HG02623 (cell line): ENCODE measurements at regions not wholly inside any gene's neighbourhood (a gene's known extent, or its start where the extent isn't known, plus 50 kb on each side); places are given as distances from the start of the nearest gene placed in this dataset.

Experiments
- ATAC-seq: cut with Tn5 transposase; IDR thresholded peaks from one replicate; pipeline ENCODE4 v1.9.1; 2021; ENCODE audit warnings: moderate library complexity; ENCODE audit not compliant: unreplicated experiment

DNA sequence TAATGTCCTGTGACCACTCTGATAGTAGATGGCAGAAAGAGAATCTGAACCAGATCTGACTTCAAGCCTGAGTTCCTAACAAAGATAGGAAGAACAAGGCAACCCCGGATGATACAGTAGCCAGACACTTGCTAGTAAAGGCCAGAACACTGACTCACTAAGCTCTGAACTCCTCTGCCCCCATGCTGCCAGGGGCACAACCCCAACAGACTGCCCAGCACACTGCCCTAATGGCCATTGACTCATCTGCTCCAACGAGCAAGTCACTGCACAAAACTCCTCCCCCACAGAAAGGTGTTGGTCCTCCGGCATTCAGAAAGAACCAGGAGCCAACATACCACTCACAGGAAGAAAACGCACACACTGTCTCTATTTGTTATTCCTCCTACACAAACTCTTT lies 179.6 kb upstream of the NUDT4 start:
- no peak for ATAC-seq

DNA sequence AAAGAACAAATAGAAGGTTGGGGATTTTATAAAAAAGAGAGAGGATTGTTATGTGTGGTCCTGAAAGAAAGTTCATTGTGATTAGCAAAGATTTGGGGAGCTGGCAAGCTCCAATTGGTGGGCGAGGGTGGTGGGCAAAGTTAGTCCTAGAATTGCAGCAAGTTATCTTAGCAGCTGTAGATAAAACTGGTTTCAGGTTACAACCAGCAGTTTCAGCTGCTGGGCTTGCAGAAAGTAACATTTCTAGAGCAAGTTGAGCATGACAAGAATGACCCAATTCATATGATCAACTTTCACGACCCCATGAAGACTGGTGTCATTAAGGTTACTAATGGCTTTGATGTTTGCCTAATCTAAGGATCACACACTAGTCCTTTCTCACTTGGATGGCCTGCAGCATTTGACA lies 177.9 kb upstream of the NUDT4 start:
- ATAC-seq, result no peak

DNA sequence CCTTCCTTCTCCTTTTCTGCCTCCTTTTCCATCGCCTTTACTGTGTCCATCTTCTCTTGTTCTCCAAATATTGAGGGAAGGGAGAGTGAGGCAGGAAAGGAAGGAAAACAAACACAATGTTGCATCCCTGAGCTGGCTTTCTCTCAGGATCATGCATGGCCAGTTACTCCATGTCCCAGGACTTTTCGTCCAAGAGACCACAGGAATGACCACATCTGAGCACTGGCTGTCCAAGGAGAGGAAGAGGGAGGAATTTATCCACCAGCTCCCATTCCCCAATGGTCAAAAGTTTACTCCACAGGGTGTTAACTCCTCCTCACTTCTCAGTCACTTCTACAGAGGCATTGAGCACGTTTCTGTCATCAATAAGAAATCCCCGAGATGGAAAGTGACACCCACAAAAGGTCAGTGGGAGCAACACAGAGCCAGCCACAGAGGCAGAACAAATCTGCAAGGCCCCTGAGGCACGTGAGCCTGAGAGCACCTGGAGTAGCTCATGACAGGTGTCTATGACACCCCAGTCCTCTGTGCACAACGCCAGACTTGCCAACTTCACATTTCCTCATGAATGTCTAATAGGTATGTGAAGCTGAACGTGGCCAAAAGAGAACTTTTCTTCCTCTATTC lies 177.3 kb upstream of the NUDT4 start:
- no peak for ATAC-seq

DNA sequence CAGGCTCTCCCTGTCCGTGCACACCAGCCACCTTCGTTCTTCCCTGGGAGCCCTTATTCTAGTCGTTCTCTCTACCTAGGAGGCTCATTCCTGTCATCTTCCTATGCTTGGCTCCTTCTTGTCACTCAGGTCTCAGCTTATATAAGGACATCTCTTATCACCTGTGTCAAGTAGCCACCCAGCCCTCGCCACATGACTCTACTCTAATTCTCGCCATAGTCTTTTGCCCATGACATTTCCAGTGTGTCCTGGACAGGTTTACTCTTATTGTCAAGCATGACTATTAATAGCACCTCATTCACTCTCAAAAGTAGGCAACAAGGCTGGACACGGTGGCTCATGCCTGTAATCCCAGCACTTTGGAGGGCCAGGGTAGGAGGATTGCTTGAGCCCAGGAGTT lies 175.7 kb upstream of the NUDT4 start:
- no peak for ATAC-seq

DNA sequence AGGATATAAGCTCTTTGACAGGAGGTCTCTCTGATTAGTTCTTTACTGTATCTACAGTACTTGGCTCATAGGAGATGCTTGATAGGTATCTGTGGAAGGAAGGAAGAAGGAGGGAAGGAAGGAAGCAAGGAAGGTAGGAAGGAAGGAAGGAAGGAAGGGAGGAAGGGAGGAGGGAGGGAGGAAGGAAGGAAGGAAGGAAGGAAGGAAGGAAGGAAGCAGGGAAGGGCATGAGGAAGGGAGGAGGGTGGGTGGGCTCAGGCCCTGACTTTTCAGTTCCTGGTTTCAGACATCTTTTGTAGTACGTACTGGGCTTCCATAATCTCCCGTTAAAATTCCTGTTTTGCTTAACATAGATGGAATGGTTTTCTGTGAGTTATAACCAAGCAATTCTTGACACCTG lies 175.0 kb upstream of the NUDT4 start:
- no peak for ATAC-seq

DNA sequence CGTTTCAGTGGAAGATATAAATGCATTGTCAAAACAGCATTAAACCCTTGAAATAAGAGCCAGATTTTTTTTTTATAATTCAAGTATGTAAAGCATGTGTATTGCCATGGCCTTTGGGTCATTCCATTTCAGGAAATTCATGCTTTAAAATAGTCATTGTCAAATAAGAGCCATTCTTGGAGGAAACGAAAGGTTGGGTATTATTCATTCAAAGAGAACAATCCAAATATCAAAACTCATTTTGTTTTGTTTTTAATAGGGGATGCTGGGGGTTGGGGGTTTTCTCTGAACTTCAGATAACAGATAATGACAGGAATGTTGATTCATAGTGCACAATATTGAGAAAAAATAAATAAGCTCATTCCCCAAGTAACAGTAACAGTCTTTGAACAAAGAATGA lies 174.4 kb upstream of the NUDT4 start:
- ATAC-seq, result no peak

DNA sequence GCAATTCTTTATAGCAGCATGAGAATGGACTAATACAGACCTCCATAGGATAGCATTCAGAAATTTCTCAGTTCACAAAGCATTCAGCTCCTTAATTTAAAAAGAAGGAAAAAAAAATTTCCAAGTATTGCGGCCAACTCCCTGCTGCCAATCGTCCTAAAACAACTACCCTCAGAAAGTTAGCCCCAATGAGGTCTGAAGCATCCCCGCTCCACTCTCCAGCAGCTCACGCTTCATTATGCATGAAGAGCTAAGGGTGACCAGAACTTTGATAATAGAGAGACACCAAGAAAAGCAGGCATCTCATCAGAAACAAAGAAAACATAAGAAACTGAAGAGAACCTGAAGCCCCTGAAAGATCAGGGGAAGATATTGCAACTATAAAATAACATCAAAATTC lies 172.8 kb upstream of the NUDT4 start:
- no peak for ATAC-seq

DNA sequence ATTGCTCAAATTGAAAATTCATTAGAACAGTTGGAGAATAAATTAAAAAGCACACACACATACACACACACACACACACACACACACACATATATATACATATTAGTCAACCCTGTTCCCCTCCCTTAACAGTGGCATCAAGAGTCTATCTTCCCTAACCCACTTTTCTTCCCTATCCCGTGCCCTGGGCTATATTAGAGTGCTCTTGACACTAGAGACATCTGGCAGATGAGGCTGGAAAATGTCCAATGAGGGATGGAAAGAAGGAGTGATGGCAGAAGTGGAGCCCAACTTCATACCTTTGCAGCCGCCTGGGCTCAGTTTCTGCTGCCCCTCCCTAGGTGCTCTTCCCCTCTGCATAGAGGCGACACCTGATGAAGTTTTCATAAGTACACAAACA lies 172.4 kb upstream of the NUDT4 start:
- no peak for ATAC-seq

GRCh38 chr12:93208011-93208410 lies 169.7 kb upstream of the NUDT4 start:
- ATAC-seq, result no peak

DNA sequence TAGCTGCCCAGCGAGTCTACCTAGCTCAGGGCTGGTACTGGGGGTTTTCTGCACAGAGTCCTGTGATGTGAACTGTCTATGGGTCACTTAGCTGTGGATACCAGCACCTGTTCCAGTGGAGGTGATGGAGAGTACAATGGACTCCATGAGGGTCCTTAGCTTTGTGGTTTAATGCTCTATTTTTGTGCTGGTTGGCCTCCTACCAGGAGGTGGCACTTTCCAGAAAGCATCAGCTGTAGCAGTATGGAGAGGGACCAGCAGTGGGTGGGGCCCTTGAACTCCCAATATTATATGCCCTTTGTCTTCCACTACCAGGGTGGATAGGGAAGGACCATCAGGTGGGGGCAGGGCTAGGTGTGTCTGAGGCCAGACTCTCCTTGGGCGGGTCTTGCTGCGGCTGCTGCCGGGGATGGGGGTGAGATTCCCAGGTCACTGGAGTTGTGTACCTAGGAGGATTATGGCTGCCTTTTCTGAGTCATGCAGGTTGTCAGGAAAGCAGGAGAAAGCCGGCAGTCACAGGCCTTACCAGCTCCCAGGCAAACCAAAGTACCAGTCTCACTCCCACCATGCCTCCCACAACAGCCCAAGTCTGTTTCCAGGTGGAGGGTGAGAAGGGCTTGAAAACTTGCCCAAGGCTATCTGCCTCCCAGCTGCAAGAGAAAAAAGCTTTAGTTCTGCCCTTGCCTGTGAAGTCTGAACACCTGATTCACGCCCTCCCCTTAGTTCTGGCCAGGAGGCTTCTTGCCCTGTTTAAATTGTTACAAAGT lies 163.0 kb upstream of the NUDT4 start:
- no peak for ATAC-seq

GRCh38 chr12:93215290-93215678 lies 162.4 kb upstream of the NUDT4 start:
- no peak for ATAC-seq

DNA sequence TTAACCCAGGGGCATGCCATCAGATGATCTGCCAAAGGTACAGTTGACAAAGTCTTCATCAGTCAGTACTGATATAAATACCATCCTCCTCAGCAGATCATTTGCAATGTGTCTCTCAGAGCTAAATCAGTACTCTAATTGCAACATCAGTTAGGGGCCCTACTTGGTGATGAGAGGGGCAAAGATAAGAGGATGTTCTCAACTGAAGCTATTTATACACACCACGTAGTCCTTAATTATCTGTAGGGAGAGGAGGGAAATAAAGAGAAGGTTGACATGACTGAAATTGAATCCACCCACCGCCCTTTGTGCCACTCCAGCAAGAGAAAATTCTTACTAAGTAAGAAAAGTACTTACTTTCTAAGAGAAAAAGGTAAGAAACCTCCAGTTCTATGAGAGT lies 157.8 kb upstream of the NUDT4 start:
- ATAC-seq, result no peak

DNA sequence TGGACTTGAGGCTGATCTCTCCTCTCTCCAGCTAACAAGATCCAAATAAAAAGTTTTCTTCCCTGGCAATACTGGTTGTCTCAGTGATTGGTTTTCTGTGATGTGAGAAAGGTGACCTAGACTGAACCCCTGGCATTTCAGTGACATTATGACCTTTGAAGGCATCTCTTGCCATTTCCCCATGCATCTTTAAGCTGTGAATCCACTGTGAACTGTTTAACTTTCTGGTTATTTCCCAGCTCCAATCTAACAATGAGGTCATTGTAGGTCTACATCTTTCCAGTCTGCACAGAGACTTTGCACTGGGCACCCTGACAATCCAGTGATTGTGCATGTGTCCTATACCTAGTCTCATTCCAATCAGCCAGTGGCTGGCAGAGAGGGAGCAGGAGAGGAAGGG lies 155.9 kb upstream of the NUDT4 start:
- ATAC-seq, result no peak

- ATAC-seq, result no peak
Observed at GRCh38 chr12:93223440-93224426, 154.0 kb upstream of the NUDT4 start.

- no peak for ATAC-seq
Observed at GRCh38 chr12:93225094-93225493, 152.6 kb upstream of the NUDT4 start.

- no peak for ATAC-seq
Observed at GRCh38 chr12:93226361-93226760, 151.4 kb upstream of the NUDT4 start.

DNA sequence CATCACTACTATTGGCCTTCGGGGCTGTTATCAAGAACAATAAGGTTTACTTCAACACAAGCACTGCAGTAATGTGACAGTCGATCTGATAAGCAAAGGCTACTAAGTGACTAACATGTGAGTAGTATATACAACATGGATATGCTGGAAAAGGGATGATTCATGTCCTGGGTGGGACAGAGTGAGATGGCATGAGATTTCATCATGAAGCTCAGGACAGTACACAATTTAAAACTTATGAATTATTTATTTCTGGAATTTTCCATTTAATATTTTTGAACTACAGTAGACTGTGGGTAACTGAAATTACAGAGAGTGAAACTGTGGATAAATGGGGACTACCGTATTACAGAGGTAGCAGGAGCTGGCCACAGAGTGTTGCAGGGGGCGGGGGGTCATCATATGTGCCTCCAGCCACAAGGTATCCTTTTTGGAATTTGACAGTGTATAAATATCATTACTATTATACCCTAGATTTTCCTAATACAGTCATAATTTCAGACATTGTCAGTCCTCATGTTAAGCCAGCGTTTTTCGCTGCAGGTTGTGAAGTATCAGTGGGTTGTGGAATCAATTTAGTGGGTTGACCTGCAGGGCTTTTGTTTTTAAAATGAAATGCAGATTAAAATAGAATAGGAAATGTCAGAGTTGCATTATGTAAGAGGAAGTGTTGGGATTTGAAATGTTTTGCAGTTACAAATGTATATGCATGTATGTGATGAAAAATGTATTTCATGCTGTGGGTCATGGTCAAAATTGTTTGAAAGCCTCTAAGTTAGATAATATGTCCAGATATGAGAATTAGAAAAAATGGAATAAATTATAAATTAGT lies 148.0 kb upstream of the NUDT4 start:
- no peak for ATAC-seq

GRCh38 chr12:93230326-93230720 lies 147.4 kb upstream of the NUDT4 start:
- ATAC-seq, result no peak

DNA sequence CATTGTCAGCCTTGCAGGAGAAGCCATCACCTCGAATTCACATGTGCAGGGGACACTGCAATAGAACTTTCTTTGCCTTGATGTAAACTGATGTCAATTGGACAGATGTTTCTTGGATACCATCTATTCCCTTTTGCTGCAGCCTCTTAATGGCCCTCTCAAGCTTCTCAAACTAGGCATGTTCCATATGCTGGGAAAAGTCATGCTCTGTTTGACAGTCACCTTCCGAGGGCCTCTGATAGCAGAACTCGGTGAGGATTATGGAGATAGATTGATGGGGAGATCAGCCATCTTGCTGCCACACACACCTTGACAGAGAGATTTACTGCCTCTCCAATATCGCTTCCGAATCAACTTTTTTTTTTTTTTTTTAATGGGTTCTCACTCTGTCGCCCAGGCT lies 145.8 kb upstream of the NUDT4 start:
- no peak for ATAC-seq

DNA sequence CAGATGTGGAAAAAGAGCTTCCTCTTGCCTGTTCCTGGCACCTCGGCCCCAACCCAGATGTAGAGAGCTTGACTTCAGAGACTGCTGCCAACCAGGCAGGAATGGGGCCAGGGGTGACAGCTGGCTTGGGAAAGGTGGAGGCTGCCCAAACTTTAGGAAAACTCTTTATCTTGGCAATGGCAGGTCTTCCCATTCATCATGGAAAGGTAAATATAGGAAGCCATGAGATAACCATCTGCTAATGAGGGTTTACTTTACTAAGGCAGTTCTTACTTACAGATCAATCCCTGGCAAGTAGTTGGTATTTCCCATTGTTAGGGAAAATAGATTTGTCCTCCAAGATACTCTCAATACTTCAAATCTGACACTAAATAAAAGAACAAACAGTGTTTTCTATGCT lies 143.1 kb upstream of the NUDT4 start:
- no peak for ATAC-seq

DNA sequence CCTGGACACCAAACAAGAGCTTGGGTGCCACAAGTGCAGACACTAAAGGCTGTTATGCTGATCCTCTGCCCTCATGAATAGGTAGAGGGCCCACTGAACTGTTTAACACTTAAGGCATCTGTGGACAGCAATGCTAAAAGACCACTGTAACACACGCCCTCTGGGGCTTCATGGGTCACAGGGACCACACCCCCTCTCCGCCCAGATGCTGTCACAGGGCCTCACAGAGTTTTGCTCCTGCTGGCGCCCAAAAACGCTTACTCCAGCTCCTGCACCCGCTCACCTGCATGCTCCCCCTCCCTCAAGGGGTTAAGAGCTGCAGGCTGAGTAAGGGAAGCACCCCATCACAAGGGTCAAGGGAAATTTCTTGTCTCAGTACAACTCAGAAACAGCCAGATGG lies 141.8 kb upstream of the NUDT4 start:
- ATAC-seq, result no peak
